HepG2 (cell line): ENCODE measurements at regions not wholly inside any gene's neighbourhood (a gene's known extent, or its start where the extent isn't known, plus 50 kb on each side); places are given as distances from the start of the nearest gene placed in this dataset.

ENCODE experiments used
- CTCF ChIP-seq: sonication (generic); formaldehyde crosslinking; IDR thresholded peaks from 2 replicates; pipeline ENCODE4 v1.5.0; 2020; ENCODE audit warnings: mild to moderate bottlenecking, missing genetic modification reagents, moderate library complexity
- JUNB ChIP-seq: sonication (generic); formaldehyde crosslinking; IDR thresholded peaks from 2 replicates; pipeline ENCODE4 v1.8.0; 2022; ENCODE audit warnings: missing genetic modification reagents, mild to moderate bottlenecking, borderline replicate concordance
- KLF16 ChIP-seq, 2 experiments: sonication (generic) in 1 of 2; formaldehyde crosslinking in 1 of 2; IDR thresholded peaks; 2 replicates each; pipeline versions ENCODE4 v1.6.1 to v1.8.0; 2016 to 2023; ENCODE audit warnings: missing genetic modification reagents in 2 of 2, missing compliant biosample characterization in 1 of 2
- MTF2 ChIP-seq: sonication (generic); formaldehyde crosslinking; IDR thresholded peaks from 2 replicates; pipeline ENCODE4 v1.5.0; 2020; ENCODE audit warnings: missing genetic modification reagents, borderline replicate concordance
- RFX5 ChIP-seq: IDR thresholded peaks from 2 replicates; pipeline ENCODE4 v1.6.1; 2011; ENCODE audit warnings: low read depth, low read length, improper control_type of control experiment
- SP1 ChIP-seq, 2 experiments: fragments of 450-650 bp in 1 of 2; sonication (generic) in 1 of 2; formaldehyde crosslinking in 1 of 2; IDR thresholded peaks; 2 replicates each; pipeline versions ENCODE4 v1.4.0 to v1.6.1; 2016 to 2020; ENCODE audit warnings: missing genetic modification reagents in 1 of 2
- STAT6 ChIP-seq: sonication (generic); formaldehyde crosslinking; IDR thresholded peaks from 2 replicates; pipeline ENCODE4 v1.4.0; 2020; ENCODE audit warnings: missing genetic modification reagents, mild to moderate bottlenecking, borderline replicate concordance
- ZNF280D ChIP-seq: sonication (generic); formaldehyde crosslinking; IDR thresholded peaks from 2 replicates; pipeline ENCODE4 v1.5.1; 2020; ENCODE audit warnings: mild to moderate bottlenecking, missing genetic modification reagents
- ZNF431 ChIP-seq: sonication (generic); formaldehyde crosslinking; IDR thresholded peaks from 2 replicates; pipeline ENCODE4 v1.9.0; 2022; ENCODE audit warnings: missing genetic modification reagents, low read depth, mild to moderate bottlenecking, borderline replicate concordance
- ZNF704 ChIP-seq: sonication (generic); formaldehyde crosslinking; IDR thresholded peaks from 2 replicates; pipeline ENCODE4 v1.8.1; 2023; ENCODE audit warnings: mild to moderate bottlenecking, inconsistent platforms, moderate library complexity, missing genetic modification reagents, borderline replicate concordance
- ZSCAN22 ChIP-seq: sonication (generic); formaldehyde crosslinking; IDR thresholded peaks from 2 replicates; pipeline ENCODE4 v1.4.0; 2020; ENCODE audit warnings: mild to moderate bottlenecking, missing genetic modification reagents

- TF ChIP-seq CTCF (no peak), RFX5 (no peak), ZNF280D (no peak), STAT6 (CRISPR knock-in tag) (no peak), ZNF431 (CRISPR knock-in tag) (no peak), ZSCAN22 (CRISPR knock-in tag) (no peak), MTF2 (CRISPR knock-in tag) (no peak), SP1 (IDR thresholded peaks at IDR 0.05) (no peak), SP1 (CRISPR knock-in tag; IDR thresholded peaks at IDR 0.05) (no peak), ZNF704 (CRISPR knock-in tag) (no peak), KLF16 (CRISPR knock-in tag; IDR thresholded peaks at IDR 0.05) (no peak), JUNB (CRISPR knock-in tag) (no peak)
Measured at GRCh38 chr5:118303296-118303695, 685.1 kb downstream of the DTWD2 start.
